H54 (cell line): ENCODE measurements at regions not wholly inside any gene's neighbourhood (a gene's known extent, or its start where the extent isn't known, plus 50 kb on each side); places are given as distances from the start of the nearest gene placed in this dataset.

Source experiments
- DNase-seq: peaks from one replicate; pipeline ENCODE4 v3.0.0; 2011; ENCODE audit warnings: low spot score, mixed read lengths; ENCODE audit not compliant: insufficient read length
- FAIRE-seq: peaks from 3 replicates; lab custom pipeline; 2011; peaks lifted over from hg19 to GRCh38; lab: Jason Lieb, UNC
- POLR2A ChIP-seq: IDR thresholded peaks from 2 replicates; pipeline ENCODE4 v1.6.1; 2011; ENCODE audit warnings: low read depth, mild to moderate bottlenecking, low read length

DNA sequence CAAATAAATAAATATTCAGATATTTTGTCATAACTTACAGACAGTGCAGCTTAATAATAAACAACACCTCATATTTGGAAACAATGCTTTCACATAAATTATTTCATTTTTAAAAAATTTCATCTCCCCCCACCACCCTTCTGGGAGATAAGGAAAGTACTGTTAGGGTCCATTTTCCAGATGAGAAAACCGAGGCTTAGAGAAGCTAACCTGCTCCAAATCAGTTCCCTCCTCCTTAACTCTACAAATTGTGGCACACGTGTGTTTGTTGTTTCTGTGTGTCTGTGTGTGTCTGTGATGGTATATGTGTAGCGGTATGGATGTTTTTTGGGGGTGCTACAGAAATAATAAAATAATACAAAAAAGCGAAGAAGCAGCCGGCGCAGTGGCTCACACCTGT, 54.2 kb upstream of the NAA20 start:
- FAIRE-seq (no peak), DNase-seq (no peak)
- no peak for TF ChIP-seq POLR2A

DNA sequence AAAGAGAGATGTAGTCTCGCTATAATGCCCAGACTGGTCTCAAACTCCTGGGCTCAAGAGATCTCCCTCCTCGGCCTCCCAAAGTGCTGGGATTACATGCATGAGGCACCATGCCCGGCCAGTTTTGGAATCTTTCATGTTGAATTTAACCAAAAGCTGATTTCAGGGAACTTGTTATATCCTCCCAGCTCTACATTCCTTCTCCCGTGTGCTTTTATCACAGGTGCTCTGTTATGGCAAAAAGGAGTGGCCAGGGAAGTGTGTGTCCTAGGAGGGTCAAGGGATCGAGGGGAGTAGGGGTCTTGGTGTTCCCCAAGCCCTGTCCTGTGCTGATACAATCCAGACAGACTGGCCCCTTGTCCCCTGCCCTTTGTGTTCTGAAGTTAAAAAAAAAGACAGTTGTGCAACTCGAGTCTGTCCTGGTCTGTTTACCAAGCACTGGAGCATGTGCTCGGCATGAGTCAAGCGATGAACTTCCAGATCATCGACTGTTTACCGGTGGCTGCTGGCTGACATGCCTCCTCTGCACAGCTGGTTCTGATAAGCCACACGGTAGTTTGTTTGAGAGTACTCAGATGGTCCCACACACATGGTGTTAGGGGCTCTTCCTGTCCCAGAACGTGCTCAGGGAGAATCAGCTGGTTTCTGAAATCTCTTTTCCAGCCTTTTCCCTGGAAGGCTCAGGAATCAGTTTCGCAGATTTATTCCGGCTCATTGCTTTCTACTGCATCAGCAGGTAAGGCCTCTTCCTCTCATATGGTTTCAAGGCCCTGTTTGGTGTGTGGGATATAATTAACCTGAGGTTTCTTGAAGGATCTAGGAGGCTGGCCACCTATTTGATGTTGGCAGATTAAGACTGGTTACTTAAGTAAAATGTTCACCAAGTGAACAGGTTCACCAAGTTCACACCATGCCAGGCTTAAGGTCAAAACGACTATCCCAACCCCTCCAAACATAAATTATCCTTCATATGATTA, 52.6 kb upstream of the NAA20 start:
- FAIRE-seq (no peak), DNase-seq (peak; percentile 50)
- no peak for TF ChIP-seq POLR2A

DNA sequence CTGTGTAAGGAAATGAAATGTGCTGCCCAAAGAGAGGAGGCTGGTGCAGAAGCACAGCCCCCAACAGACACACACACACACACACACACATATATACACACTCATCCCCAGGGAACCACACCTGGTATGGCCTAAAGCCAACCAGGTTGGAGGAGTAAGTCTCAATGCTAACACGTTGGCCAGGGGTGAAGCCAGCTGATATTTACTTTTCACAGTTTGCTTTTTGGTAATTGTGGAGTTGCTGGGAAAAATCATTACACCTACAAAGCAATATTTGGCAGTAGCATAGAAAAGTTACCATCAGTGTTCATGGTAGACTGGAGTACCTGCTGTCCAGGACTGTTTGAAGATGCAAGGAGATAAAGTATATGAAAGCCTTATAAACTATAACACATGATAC, 50.3 kb upstream of the NAA20 start:
- FAIRE-seq, result no peak
- TF ChIP-seq POLR2A, result no peak
- DNase-seq, result no peak
